ENCODE measurements at regions not wholly inside any gene's neighbourhood (a gene's known extent, or its start where the extent isn't known, plus 50 kb on each side); places are given as distances from the start of the nearest gene placed in this dataset.
"Not testable (repeated sequence)": the region's sequence is repeated elsewhere in the genome, so short reads cannot be mapped to it uniquely, and the experiment has no call there.

DNA sequence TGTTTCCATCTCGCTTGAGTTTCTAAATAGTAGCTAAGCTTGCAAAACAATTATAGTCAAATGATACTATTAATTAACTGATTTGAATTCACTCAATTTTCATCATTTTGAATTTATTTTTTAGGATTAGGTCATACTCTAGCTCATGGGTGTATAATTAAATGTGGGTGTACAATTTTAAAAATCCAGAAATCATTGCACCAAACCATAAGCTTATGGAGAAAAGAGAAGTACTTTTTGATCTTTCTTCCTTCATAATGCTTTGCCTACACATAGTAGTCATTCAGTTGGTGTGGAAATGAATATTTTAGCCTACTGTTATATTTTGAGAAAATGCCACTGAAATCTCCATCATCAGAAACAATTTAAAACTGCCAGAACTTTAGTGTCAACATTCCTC, 175.1 kb downstream of the CD47 start:
- Histone ChIP-seq H3K27ac (no peak overlapping the region), H3K9me3 (no peaks in the 10 kb centered on the region), H3K4me1 (no peaks in the 10 kb centered on the region), H3K27me3 (peaks cover 0 to 15% (median 0%) of the 10 kb centered on the region in 4 donors), H3K36me3 (no peaks in the 10 kb centered on the region), H3K4me3 (no peak overlapping the region)
- intact Hi-C loops (cut with DNase I) = no loop called here
- no peak for TF ChIP-seq POLR2A (IDR thresholded peaks at IDR 0.05)
- TF ChIP-seq, protein P1, sequence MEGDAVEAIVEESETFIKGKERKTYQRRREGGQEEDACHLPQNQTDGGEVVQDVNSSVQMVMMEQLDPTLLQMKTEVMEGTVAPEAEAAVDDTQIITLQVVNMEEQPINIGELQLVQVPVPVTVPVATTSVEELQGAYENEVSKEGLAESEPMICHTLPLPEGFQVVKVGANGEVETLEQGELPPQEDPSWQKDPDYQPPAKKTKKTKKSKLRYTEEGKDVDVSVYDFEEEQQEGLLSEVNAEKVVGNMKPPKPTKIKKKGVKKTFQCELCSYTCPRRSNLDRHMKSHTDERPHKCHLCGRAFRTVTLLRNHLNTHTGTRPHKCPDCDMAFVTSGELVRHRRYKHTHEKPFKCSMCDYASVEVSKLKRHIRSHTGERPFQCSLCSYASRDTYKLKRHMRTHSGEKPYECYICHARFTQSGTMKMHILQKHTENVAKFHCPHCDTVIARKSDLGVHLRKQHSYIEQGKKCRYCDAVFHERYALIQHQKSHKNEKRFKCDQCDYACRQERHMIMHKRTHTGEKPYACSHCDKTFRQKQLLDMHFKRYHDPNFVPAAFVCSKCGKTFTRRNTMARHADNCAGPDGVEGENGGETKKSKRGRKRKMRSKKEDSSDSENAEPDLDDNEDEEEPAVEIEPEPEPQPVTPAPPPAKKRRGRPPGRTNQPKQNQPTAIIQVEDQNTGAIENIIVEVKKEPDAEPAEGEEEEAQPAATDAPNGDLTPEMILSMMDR (IDR thresholded peaks at IDR 0.05) = no peak
- WGBS, 2 donors = 83 to 97% methylated on average over 1 of the region's 1 CpG
- no peak for DNase-seq

DNA sequence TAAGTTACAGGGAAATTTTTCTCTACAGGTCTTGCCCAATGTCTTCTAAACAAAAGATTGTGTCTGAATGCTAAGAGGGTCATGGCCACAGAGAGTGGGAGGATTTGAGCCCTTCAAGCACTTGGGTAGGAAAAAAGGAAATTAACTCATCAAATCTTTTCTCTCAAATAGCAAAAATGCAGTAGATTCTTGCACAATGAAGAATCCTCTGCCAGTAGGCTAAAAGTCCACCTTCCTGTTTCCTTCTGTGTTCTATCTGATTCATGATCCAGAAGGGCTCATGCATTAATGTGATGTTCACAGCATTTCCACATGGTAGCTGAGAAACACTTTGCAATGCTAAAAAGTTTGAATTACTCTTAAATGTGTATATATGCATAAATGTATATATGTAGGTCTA, 177.1 kb downstream of the CD47 start:
- H3K9me3 ChIP-seq = no peaks in the 10 kb centered on the region
- H3K4me1 ChIP-seq = no peaks in the 10 kb centered on the region
- no peak overlapping the region for H3K27ac ChIP-seq
- no peaks in the 10 kb centered on the region for H3K36me3 ChIP-seq
- no peak for DNase-seq
- intact Hi-C loops (cut with DNase I) = no loop called here
- TF ChIP-seq, protein P1 (IDR thresholded peaks at IDR 0.05) = no peak
- TF ChIP-seq POLR2A (IDR thresholded peaks at IDR 0.05) = no peak
- no peak overlapping the region for H3K4me3 ChIP-seq
- peaks cover 0 to 14% (median 0%) of the 10 kb centered on the region in 4 donors for H3K27me3 ChIP-seq

DNA sequence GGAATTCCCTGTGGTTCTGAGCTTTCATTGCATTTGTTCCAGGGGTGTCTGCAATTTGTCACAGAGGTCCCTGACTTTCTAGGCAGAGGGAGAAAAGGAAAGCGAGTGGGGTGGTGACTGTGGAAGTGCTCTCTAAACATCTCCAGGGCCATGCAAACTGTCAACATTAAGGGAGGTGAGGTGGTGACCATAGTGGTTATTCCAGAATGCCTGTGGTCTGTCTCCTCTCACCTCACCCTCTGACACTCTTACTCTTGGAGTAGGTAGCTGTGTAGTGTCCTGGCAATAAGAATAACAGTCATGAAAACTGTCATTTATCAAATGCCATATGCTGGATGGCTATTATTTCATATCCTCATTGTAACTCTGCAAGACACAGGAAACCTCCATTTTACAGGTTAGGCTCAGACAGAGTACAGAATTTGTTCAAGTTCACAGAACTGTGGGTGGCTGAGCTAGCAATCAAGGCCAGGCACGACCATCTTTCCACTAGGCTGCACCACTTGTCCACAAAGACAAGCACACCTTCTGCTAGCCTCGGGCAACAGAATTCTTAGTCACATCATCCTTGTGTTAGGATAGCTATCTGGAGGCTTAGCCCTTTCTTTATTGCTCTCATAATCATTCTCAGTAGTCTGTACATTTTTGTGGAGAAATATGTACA, 179.4 kb downstream of the CD47 start:
- Histone ChIP-seq H3K4me3 (no peak overlapping the region), H3K27ac (no peak overlapping the region), H3K9me3 (no peaks in the 10 kb centered on the region), H3K27me3 (no peaks in the 10 kb centered on the region), H3K36me3 (no peaks in the 10 kb centered on the region), H3K4me1 (no peaks in the 10 kb centered on the region)
- no peak for DNase-seq
- TF ChIP-seq, protein P1 (IDR thresholded peaks at IDR 0.05) = no peak
- no peak for TF ChIP-seq POLR2A (IDR thresholded peaks at IDR 0.05)
- intact Hi-C loops (cut with DNase I) = no loop called here
- 46 to 82% methylated on average over 3 of the region's 3 CpGs for WGBS, 2 donors

DNA sequence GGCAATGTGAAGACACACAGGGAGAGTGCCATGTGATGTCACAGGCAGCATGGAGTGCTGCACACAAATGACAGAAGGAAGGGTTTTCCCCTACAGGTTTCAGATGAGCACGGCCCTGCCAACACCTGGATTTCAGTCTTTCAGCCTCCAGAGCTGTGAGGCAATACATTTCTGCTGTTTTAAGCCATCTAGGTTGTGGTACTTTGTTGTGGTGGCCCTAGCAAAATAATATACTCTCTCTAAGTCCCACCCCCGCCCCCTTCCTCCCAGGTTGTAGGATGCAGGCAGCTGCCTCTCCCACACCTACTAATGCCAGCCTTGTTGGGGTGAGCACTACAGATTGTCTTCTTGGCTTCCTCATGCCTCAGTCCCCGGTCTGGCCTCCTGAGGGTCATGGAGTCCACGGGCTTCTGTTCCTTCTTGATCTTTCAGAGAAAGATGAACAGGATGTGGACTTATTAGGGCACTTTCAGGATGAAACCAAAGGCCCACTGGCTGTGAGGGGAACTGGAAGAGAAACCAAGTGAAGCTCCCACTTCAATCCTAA, 180.0 kb downstream of the CD47 start:
- intact Hi-C loops (cut with DNase I) = no loop called here
- Histone ChIP-seq H3K27me3 (no peaks in the 10 kb centered on the region), H3K4me1 (no peaks in the 10 kb centered on the region), H3K9me3 (no peaks in the 10 kb centered on the region), H3K36me3 (no peaks in the 10 kb centered on the region), H3K27ac (no peak overlapping the region), H3K4me3 (no peak overlapping the region)
- no peak for DNase-seq
- 41 to 55% methylated on average over 1 to 2 of the region's 4 CpGs for WGBS, 2 donors
- no peak for TF ChIP-seq POLR2A (IDR thresholded peaks at IDR 0.05)
- TF ChIP-seq, protein P1 (IDR thresholded peaks at IDR 0.05) = no peak

DNA sequence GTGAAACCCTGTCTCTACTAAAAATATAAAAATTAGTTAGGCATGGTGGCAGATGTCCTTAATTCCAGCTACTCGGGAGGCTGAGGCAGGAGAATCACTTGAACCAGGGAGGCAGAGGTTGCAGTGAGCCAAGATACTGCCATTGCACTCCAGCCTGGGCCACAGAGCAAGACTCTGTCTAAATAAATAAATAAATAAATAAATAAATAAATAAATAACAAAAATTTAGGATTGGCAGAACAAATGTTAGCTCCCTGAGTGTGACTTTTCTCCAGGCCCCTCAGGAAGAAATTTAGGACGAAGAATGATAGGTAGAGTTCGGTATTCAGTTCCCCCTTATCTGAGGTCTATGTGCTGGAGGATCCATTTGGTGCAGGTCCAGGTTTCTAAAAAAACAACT, 181.2 kb downstream of the CD47 start:
- intact Hi-C loops (cut with DNase I); DNase-seq; H3K9me3 ChIP-seq; H3K4me3 ChIP-seq; H3K36me3 ChIP-seq; H3K4me1 ChIP-seq; H3K27ac ChIP-seq; H3K27me3 ChIP-seq: not testable (repeated sequence)
- 61 to 83% methylated on average over 3 of the region's 3 CpGs for WGBS, 2 donors

DNA sequence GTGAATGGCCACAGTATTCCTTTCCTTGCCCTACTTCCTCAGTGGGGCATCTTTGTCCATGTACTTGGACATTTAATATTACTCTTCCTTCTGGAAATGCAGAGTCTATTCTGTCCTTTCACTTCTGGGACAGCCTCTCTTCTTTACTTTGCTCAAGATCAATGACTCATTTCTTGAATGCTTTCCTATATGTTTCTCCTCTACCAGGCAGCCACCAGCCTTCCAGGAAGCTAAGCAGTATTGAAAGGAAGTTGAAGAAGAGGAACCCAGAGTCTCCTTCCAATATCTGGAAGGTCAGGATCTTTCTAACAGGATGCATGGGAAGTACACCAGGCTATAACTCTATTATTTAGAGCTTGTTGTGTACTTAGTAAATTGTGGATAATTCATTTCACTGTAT, 182.8 kb downstream of the CD47 start:
- H3K36me3 ChIP-seq = no peaks in the 10 kb centered on the region
- no peak overlapping the region for H3K4me3 ChIP-seq
- intact Hi-C loops (cut with DNase I) = no loop called here
- TF ChIP-seq, protein P1 (IDR thresholded peaks at IDR 0.05) = no peak
- no peak for TF ChIP-seq POLR2A (IDR thresholded peaks at IDR 0.05)
- H3K9me3 ChIP-seq = no peaks in the 10 kb centered on the region
- H3K4me1 ChIP-seq = no peaks in the 10 kb centered on the region
- H3K27ac ChIP-seq = no peak overlapping the region
- no peak for DNase-seq
- H3K27me3 ChIP-seq = no peaks in the 10 kb centered on the region

Data from esophagus squamous epithelium (tissue), 5 donors.